ENCODE measurements at regions not wholly inside any gene's neighbourhood (a gene's known extent, or its start where the extent isn't known, plus 50 kb on each side); places are given as distances from the start of the nearest gene placed in this dataset.

- TF ChIP-seq CTCF (IDR thresholded peaks at IDR 0.05) (no peak), POLR2A (IDR thresholded peaks at IDR 0.05) (no peak)
These were observed 1783.2 kb upstream of the CELF4 start for GRCh38 chr18:39348757-39349156.
